H1 (cell line): ENCODE measurements at regions not wholly inside any gene's neighbourhood (a gene's known extent, or its start where the extent isn't known, plus 50 kb on each side); places are given as distances from the start of the nearest gene placed in this dataset.

ENCODE experiments used
- CTCF ChIA-PET: fragments of 300-600 bp; sonication (Branson Sonifier 250); formaldehyde crosslinking; loops from one replicate; lab custom pipeline; 2021; ENCODE audit not compliant: partially characterized antibody; lab: Charles Lee
- POLR2A ChIA-PET: fragments of 300-600 bp; sonication (Branson Sonifier 250); formaldehyde crosslinking; loops from one replicate; lab custom pipeline; 2021; ENCODE audit warnings: inconsistent platforms; ENCODE audit not compliant: partially characterized antibody; lab: Charles Lee
- DNase-seq, 2 experiments: peaks; one replicate each; pipeline versions ENCODE4 v3.0.0 to v3.0.0-alpha.2; 2010 to 2022; ENCODE audit warnings: low spot score in 2 of 2, low read depth in 1 of 2, mixed read lengths in 1 of 2
- FAIRE-seq: peaks from 2 replicates; lab custom pipeline; 2011; peaks lifted over from hg19 to GRCh38; lab: Jason Lieb, UNC
- H2AFZ ChIP-seq: 2 replicates; pipeline ENCODE4 v1.8.1; 2012; ENCODE audit warnings: low read length, inconsistent platforms
- H2AK5ac ChIP-seq: 2 replicates; pipeline ENCODE4 v1.6.1; 2013; ENCODE audit warnings: low read depth, low read length
- H2BK120ac ChIP-seq: replicated peaks from 2 replicates; pipeline ENCODE3; 2013; ENCODE audit warnings: low read depth, low read length, inconsistent platforms
- H2BK12ac ChIP-seq: 2 replicates; pipeline ENCODE4 v1.6.1; 2013; ENCODE audit warnings: low read depth, low read length
- H2BK15ac ChIP-seq: 2 replicates; pipeline ENCODE4 v1.6.1; 2013; ENCODE audit warnings: low read length
- H2BK20ac ChIP-seq: 2 replicates; pipeline ENCODE4 v1.6.1; 2013; ENCODE audit warnings: low read length
- H2BK5ac ChIP-seq: 2 replicates; pipeline ENCODE4 v1.6.1; 2013; ENCODE audit warnings: low read depth, low read length
- H3K14ac ChIP-seq: 2 replicates; pipeline ENCODE4 v1.6.1; 2013; ENCODE audit warnings: inconsistent platforms; ENCODE audit not compliant: insufficient read length
- H3K18ac ChIP-seq: 2 replicates; pipeline ENCODE4 v1.6.1; 2013; ENCODE audit warnings: low read length; ENCODE audit errors: extremely low read depth
- H3K23ac ChIP-seq: 2 replicates; pipeline ENCODE4 v1.6.1; 2013; ENCODE audit warnings: inconsistent platforms; ENCODE audit not compliant: insufficient read length
- H3K23me2 ChIP-seq: 2 replicates; pipeline ENCODE4 v1.6.1; 2013; ENCODE audit warnings: low read depth, low read length
- H3K27ac ChIP-seq: 2 replicates; pipeline ENCODE4 v1.6.1; 2011; ENCODE audit warnings: low read depth, low read length, inconsistent platforms
- H3K27me3 ChIP-seq, 4 experiments: replicated peaks in 1 of 4; 1 replicate in 1 of 4; 2 replicates in 3 of 4; pipeline versions ENCODE4 v1.6.1 to v1.8.1; 2011 to 2013; ENCODE audit warnings: low read length in 3 of 4, mild to moderate bottlenecking in 3 of 4, inconsistent platforms in 2 of 4, mixed read lengths in 2 of 4, moderate library complexity in 1 of 4; ENCODE audit not compliant: control insufficient read depth in 3 of 4, insufficient read depth in 3 of 4; ENCODE audit errors: extremely low read depth in 1 of 4
- H3K36me3 ChIP-seq, 4 experiments: 2 replicates each; pipeline versions ENCODE4 v1.6.1 to v1.8.1; 2011 to 2013; ENCODE audit warnings: mild to moderate bottlenecking in 4 of 4, low read length in 3 of 4, moderate library complexity in 2 of 4, control low read depth in 1 of 4, inconsistent platforms in 1 of 4; ENCODE audit not compliant: insufficient read depth in 4 of 4, control insufficient read depth in 2 of 4
- H3K4ac ChIP-seq: replicated peaks from 2 replicates; pipeline ENCODE3; 2013; ENCODE audit warnings: low read length, low read depth, mixed read lengths, inconsistent platforms; ENCODE audit not compliant: insufficient read length
- H3K4me1 ChIP-seq, 4 experiments: replicated peaks in 1 of 4; 1 replicate in 1 of 4; 2 replicates in 3 of 4; pipeline versions ENCODE4 v1.6.1 to v1.8.1; 2011 to 2013; ENCODE audit warnings: low read length in 3 of 4, inconsistent platforms in 2 of 4, mixed read lengths in 1 of 4; ENCODE audit not compliant: insufficient read depth in 4 of 4, control insufficient read depth in 3 of 4
- H3K4me2 ChIP-seq, 2 experiments: 2 replicates each; pipeline versions ENCODE4 v1.6.1 to v1.8.1; 2011 to 2013; ENCODE audit warnings: low read depth in 2 of 2, low read length in 2 of 2, control low read depth in 1 of 2, inconsistent platforms in 1 of 2, mild to moderate bottlenecking in 1 of 2; ENCODE audit not compliant: insufficient read depth in 1 of 2
- H3K4me3 ChIP-seq, 4 experiments: fragments of 200-600, 300-600 bp in 1 of 4; sonication (generic), shearing (Covaris generic), sonication (Bioruptor Twin) in 1 of 4; 2 replicates each; pipeline versions ENCODE4 v1.5.1 to v1.8.1; 2011 to 2016; ENCODE audit warnings: low read length in 4 of 4, low read depth in 3 of 4, control low read depth in 2 of 4, inconsistent platforms in 2 of 4, mild to moderate bottlenecking in 2 of 4, mixed read lengths in 1 of 4, moderate library complexity in 1 of 4; ENCODE audit not compliant: insufficient read depth in 2 of 4; ENCODE audit errors: extremely low read depth in 1 of 4
- H3K56ac ChIP-seq: replicated peaks from 2 replicates; pipeline ENCODE3; 2013; ENCODE audit warnings: low read depth, mild to moderate bottlenecking, mixed read lengths, low read length, inconsistent platforms; ENCODE audit not compliant: insufficient read length
- H3K79me1 ChIP-seq: 2 replicates; pipeline ENCODE4 v1.6.1; 2013; ENCODE audit warnings: low read depth, low read length, control low read depth
- H3K79me2 ChIP-seq, 2 experiments: 2 replicates each; pipeline versions ENCODE4 v1.6.1 to v1.8.1; 2012 to 2013; ENCODE audit warnings: low read length in 2 of 2, mild to moderate bottlenecking in 2 of 2, inconsistent platforms in 1 of 2; ENCODE audit not compliant: insufficient read depth in 2 of 2, control insufficient read depth in 1 of 2
- H3K9ac ChIP-seq, 4 experiments: replicated peaks in 1 of 4; 1 replicate in 1 of 4; 2 replicates in 3 of 4; pipeline versions ENCODE4 v1.6.1 to v1.8.1; 2011 to 2013; ENCODE audit warnings: low read depth in 3 of 4, low read length in 3 of 4, control low read depth in 2 of 4, mild to moderate bottlenecking in 2 of 4, moderate library complexity in 2 of 4, inconsistent platforms in 1 of 4; ENCODE audit errors: extremely low read depth in 1 of 4
- H3K9me3 ChIP-seq, 2 experiments: 2 replicates each; pipeline versions ENCODE4 v1.6.1 to v1.8.1; 2012 to 2013; ENCODE audit warnings: mild to moderate bottlenecking in 2 of 2, moderate library complexity in 2 of 2, control low read depth in 1 of 2, inconsistent platforms in 1 of 2, low read depth in 1 of 2, low read length in 1 of 2, mixed read lengths in 1 of 2; ENCODE audit not compliant: insufficient read depth in 2 of 2
- H4K20me1 ChIP-seq, 2 experiments: replicated peaks in 1 of 2; 2 replicates each; pipeline versions ENCODE3 to v1.8.1; 2011 to 2013; ENCODE audit warnings: inconsistent platforms in 2 of 2, low read length in 2 of 2, mild to moderate bottlenecking in 1 of 2; ENCODE audit not compliant: insufficient read depth in 2 of 2, control insufficient read depth in 1 of 2
- H4K5ac ChIP-seq: 2 replicates; pipeline ENCODE4 v1.6.1; 2013; ENCODE audit warnings: low read length, low read depth, mixed read lengths, inconsistent platforms; ENCODE audit not compliant: insufficient read length
- H4K8ac ChIP-seq: 2 replicates; pipeline ENCODE4 v1.8.0; 2013; ENCODE audit warnings: mild to moderate bottlenecking, moderate library complexity, low read length, inconsistent platforms; ENCODE audit not compliant: insufficient read depth; ENCODE audit errors: extremely low read depth
- H4K91ac ChIP-seq: replicated peaks from 2 replicates; pipeline ENCODE3; 2013; ENCODE audit warnings: low read length, mixed read lengths, inconsistent platforms; ENCODE audit not compliant: insufficient read length
- BRCA1 ChIP-seq: IDR thresholded peaks from 2 replicates; pipeline ENCODE4 v1.6.1; 2012; ENCODE audit warnings: low read depth, low read length, improper control_type of control experiment
- CBX5 ChIP-seq: fragments of 300-800, 300-1000 bp; sonication (generic); IDR thresholded peaks from 2 replicates; pipeline ENCODE4 v1.7.1; 2016; ENCODE audit warnings: antibody characterized with exemption, low read length, low read depth
- RAD21 ChIP-seq, 2 experiments: IDR thresholded peaks in 1 of 2; conservative IDR thresholded peaks in 1 of 2; 2 replicates each; pipeline ENCODE4 v1.6.1; 2011; ENCODE audit warnings: low read depth in 2 of 2, low read length in 2 of 2, improper control_type of control experiment in 1 of 2, inconsistent platforms in 1 of 2, mild to moderate bottlenecking in 1 of 2, moderate library complexity in 1 of 2
- RBBP5 ChIP-seq: IDR thresholded peaks from 2 replicates; pipeline ENCODE4 v1.7.1; 2012; ENCODE audit warnings: low read depth, mild to moderate bottlenecking, inconsistent platforms, low read length, moderate library complexity, borderline replicate concordance
- SIRT6 ChIP-seq: IDR thresholded peaks from one replicate; pipeline ENCODE4 v1.7.1; 2012; ENCODE audit warnings: low read length, inconsistent platforms
- SP1 ChIP-seq: IDR thresholded peaks from 2 replicates; pipeline ENCODE4 v1.6.1; 2011; ENCODE audit warnings: low read depth, low read length
- WGBS, 2 experiments: shearing (Covaris generic) in 1 of 2; methylation state at CpG; one replicate each; pipeline versions ENCODE4 v1.1.6 to v1.1.7; 2013 to 2015; ENCODE audit warnings: low lambda C conversion rate in 2 of 2, mixed read lengths in 2 of 2, inconsistent platforms in 1 of 2, low coverage in 1 of 2, missing lambda C conversion rate in 1 of 2; ENCODE audit not compliant: insufficient replicate concordance in 2 of 2, insufficient coverage in 1 of 2, insufficient read length in 1 of 2; ENCODE audit errors: extremely low coverage in 1 of 2, missing lambda C conversion rate in 1 of 2; 5-methylcytosine and 5-hydroxymethylcytosine counted together
- TF ChIP-seq, protein P1 (sequence below), 3 experiments: IDR thresholded peaks; 1 replicate in 2 of 3; 2 replicates in 1 of 3; pipeline versions ENCODE4 v1.5.1 to v1.6.1; 2011; ENCODE audit warnings: low read length in 3 of 3, mild to moderate bottlenecking in 3 of 3, inconsistent platforms in 2 of 3, low read depth in 1 of 3, moderate library complexity in 1 of 3; ENCODE audit not compliant: insufficient read depth in 1 of 3; ENCODE audit errors: control extremely low read depth in 1 of 3
- TF ChIP-seq, protein P2 (sequence below): IDR thresholded peaks from 2 replicates; pipeline ENCODE4 v1.6.1; 2012; ENCODE audit warnings: low read length, inconsistent platforms

DNA sequence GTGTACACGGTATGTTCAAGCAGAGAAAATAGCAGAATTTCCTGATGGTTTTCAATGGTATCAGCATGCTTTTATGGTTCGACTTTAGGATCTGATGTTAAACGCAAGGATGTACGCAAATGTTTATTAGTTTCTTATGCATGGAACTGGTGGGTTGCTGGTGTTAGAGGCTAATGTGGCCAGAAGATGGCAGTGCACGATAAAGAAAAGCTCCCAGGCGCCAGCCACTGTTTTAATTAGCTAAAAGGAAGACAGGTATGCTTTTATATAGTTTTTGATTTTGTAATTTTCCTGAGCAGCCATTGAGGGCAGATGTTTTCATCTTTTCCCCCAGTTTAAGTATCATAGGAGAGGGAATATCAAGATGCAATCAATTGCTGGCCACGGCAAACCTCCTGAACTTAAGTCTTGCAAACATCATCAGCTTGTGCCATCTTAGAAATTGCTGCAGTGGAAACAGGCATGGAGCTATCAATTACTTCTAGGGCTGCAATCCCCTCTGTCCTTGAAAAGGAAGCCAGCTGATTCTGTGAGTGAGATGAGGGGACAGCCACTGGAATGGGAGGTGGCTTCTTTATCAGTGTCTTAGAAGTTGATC, 648.5 kb upstream of the RBFOX1 start:
- no peak overlapping the region for H4K91ac ChIP-seq
- H4K20me1 ChIP-seq = no peaks in the 10 kb centered on the region
- H3K4ac ChIP-seq = no peak overlapping the region
- H3K56ac ChIP-seq = no peak overlapping the region
- CTCF ChIA-PET = interaction anchor here (0.6 to 4.2 kb wide), 33 partner anchors 9 to 1508 kb away, joined by 3 to 40 read pairs (median 3); no protein-coding TSS in a partner anchor
- peak in 1 of 2 experiments; percentile 66 for DNase-seq
- FAIRE-seq = peak; percentile 90
- POLR2A ChIA-PET = interaction anchor here (0.8 kb wide), 1 partner anchor 619 kb away, joined by 3 read pairs; no protein-coding TSS in a partner anchor
- H2BK20ac ChIP-seq = no peak overlapping the region
- H2BK12ac ChIP-seq = no peak overlapping the region
- no peak overlapping the region for H3K27ac ChIP-seq
- H2BK15ac ChIP-seq = no peak overlapping the region
- H3K4me3 ChIP-seq = no peak overlapping the region
- H3K9me3 ChIP-seq = peaks cover 4 to 6% of the 10 kb centered on the region in 2 experiments; a peak in 2 of 4 replicates
- 40% methylated on average over 7 of the region's 7 CpGs; no CpG with 5 or more reads in 1 of the 2 experiments for WGBS, 2 experiments
- no peak overlapping the region for H3K23ac ChIP-seq
- no peak overlapping the region for H2BK5ac ChIP-seq
- no peak overlapping the region for H4K5ac ChIP-seq
- no peak overlapping the region for H4K8ac ChIP-seq
- peaks cover 0 to 2% (median 0%) of the 10 kb centered on the region in 4 experiments; a peak in 1 of 7 replicates for H3K4me1 ChIP-seq
- no peak overlapping the region for H2BK120ac ChIP-seq
- no peaks in the 10 kb centered on the region for H3K79me1 ChIP-seq
- H3K4me2 ChIP-seq = no peak overlapping the region
- H2AFZ ChIP-seq = peak overlapping the region; percentile 15; the same call in 1 of the 2 replicates
- no peak overlapping the region for H2AK5ac ChIP-seq
- H3K9ac ChIP-seq = no peak overlapping the region
- no peak overlapping the region for H3K18ac ChIP-seq
- no peaks in the 10 kb centered on the region for H3K27me3 ChIP-seq
- H3K14ac ChIP-seq = no peak overlapping the region
- H3K79me2 ChIP-seq = no peaks in the 10 kb centered on the region
- H3K36me3 ChIP-seq = no peaks in the 10 kb centered on the region
- no peaks in the 10 kb centered on the region for H3K23me2 ChIP-seq
- TF ChIP-seq CBX5 (no peak), SIRT6 (no peak), SP1 (no peak), RBBP5 (no peak), RAD21 (IDR thresholded peaks at IDR 0.05 in 1 of 2, conservative IDR thresholded peaks at IDR 0.05 in 1 of 2; ENCODE audit: low read depth in 2 of 2, low read length in 2 of 2) (peak; percentile 89 to 90), BRCA1 (no peak)
- TF ChIP-seq, protein P1, sequence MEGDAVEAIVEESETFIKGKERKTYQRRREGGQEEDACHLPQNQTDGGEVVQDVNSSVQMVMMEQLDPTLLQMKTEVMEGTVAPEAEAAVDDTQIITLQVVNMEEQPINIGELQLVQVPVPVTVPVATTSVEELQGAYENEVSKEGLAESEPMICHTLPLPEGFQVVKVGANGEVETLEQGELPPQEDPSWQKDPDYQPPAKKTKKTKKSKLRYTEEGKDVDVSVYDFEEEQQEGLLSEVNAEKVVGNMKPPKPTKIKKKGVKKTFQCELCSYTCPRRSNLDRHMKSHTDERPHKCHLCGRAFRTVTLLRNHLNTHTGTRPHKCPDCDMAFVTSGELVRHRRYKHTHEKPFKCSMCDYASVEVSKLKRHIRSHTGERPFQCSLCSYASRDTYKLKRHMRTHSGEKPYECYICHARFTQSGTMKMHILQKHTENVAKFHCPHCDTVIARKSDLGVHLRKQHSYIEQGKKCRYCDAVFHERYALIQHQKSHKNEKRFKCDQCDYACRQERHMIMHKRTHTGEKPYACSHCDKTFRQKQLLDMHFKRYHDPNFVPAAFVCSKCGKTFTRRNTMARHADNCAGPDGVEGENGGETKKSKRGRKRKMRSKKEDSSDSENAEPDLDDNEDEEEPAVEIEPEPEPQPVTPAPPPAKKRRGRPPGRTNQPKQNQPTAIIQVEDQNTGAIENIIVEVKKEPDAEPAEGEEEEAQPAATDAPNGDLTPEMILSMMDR (IDR thresholded peaks at IDR 0.05; ENCODE audit: control extremely low read depth in 1 of 3, insufficient read depth in 1 of 3, low read depth in 1 of 3, low read length in 3 of 3) = peak; percentile 22 to 71 (median 60)
- TF ChIP-seq, protein P2, sequence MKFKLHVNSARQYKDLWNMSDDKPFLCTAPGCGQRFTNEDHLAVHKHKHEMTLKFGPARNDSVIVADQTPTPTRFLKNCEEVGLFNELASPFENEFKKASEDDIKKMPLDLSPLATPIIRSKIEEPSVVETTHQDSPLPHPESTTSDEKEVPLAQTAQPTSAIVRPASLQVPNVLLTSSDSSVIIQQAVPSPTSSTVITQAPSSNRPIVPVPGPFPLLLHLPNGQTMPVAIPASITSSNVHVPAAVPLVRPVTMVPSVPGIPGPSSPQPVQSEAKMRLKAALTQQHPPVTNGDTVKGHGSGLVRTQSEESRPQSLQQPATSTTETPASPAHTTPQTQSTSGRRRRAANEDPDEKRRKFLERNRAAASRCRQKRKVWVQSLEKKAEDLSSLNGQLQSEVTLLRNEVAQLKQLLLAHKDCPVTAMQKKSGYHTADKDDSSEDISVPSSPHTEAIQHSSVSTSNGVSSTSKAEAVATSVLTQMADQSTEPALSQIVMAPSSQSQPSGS = no peak
